Mesendoderm (in vitro differentiated cells): ENCODE measurements at regions not wholly inside any gene's neighbourhood (a gene's known extent, or its start where the extent isn't known, plus 50 kb on each side); places are given as distances from the start of the nearest gene placed in this dataset.

Experiments
- DNase-seq: peaks from one replicate; pipeline ENCODE4 v3.0.0; 2013
- H2AK5ac ChIP-seq: 2 replicates; pipeline ENCODE4 v1.6.1; 2013; ENCODE audit warnings: low read length, inconsistent platforms
- H2BK120ac ChIP-seq: 2 replicates; pipeline ENCODE4 v1.6.1; 2013; ENCODE audit warnings: low read depth, mild to moderate bottlenecking, low read length, moderate library complexity, mixed read lengths
- H2BK15ac ChIP-seq: replicated peaks from 2 replicates; pipeline ENCODE4 v1.6.1; 2013; ENCODE audit warnings: low read depth, mild to moderate bottlenecking, moderate library complexity
- H2BK5ac ChIP-seq: 2 replicates; pipeline ENCODE4 v1.6.1; 2013; ENCODE audit warnings: low read length, inconsistent platforms
- H3K18ac ChIP-seq: 2 replicates; pipeline ENCODE4 v1.6.1; 2013; ENCODE audit warnings: mild to moderate bottlenecking, low read length, mixed read lengths
- H3K23ac ChIP-seq: one replicate; pipeline ENCODE4 v1.6.1; 2013; ENCODE audit warnings: low read length
- H3K27ac ChIP-seq: 2 replicates; pipeline ENCODE4 v1.5.1; 2013; ENCODE audit warnings: low read depth, mild to moderate bottlenecking, inconsistent platforms, low read length, moderate library complexity
- H3K27me3 ChIP-seq: 2 replicates; pipeline ENCODE4 v1.6.1; 2013; ENCODE audit warnings: low read length, control low read depth, mild to moderate bottlenecking, inconsistent platforms; ENCODE audit not compliant: insufficient read depth, poor library complexity
- H3K36me3 ChIP-seq: 2 replicates; pipeline ENCODE4 v1.6.1; 2013; ENCODE audit warnings: low read length, inconsistent platforms; ENCODE audit not compliant: control insufficient read depth, insufficient read depth
- H3K4ac ChIP-seq: one replicate; pipeline ENCODE4 v1.6.1; 2013; ENCODE audit warnings: low read depth, mild to moderate bottlenecking, low read length, moderate library complexity
- H3K4me1 ChIP-seq: 2 replicates; pipeline ENCODE4 v1.6.1; 2013; ENCODE audit warnings: low read depth, low read length, inconsistent platforms; ENCODE audit not compliant: control insufficient read depth
- H3K4me2 ChIP-seq: 2 replicates; pipeline ENCODE4 v1.6.1; 2013; ENCODE audit warnings: low read length
- H3K4me3 ChIP-seq: 2 replicates; pipeline ENCODE4 v1.5.1; 2013; ENCODE audit warnings: mild to moderate bottlenecking, low read length
- H3K56ac ChIP-seq: one replicate; pipeline ENCODE4 v1.6.1; 2013; ENCODE audit warnings: low read length
- H3K79me1 ChIP-seq: 2 replicates; pipeline ENCODE4 v1.6.1; 2013; ENCODE audit warnings: low read length, inconsistent platforms
- H3K79me2 ChIP-seq: 2 replicates; pipeline ENCODE4 v1.6.1; 2013; ENCODE audit warnings: mild to moderate bottlenecking, low read length; ENCODE audit not compliant: control insufficient read depth, insufficient read depth
- H3K9ac ChIP-seq: 2 replicates; pipeline ENCODE4 v1.6.1; 2013; ENCODE audit warnings: low read length, inconsistent platforms
- H4K5ac ChIP-seq: one replicate; pipeline ENCODE4 v1.6.1; 2013; ENCODE audit warnings: low read length
- H4K8ac ChIP-seq: one replicate; pipeline ENCODE4 v1.6.1; 2013; ENCODE audit warnings: low read depth, mild to moderate bottlenecking, control low read depth, low read length, moderate library complexity
- WGBS: extraction: QIAGEN DNeasy Blood & Tissue Kit; methylation state at CpG from one replicate; pipeline ENCODE4 v1.1.7; 2013; ENCODE audit warnings: low lambda C conversion rate, missing lambda C conversion rate; ENCODE audit not compliant: insufficient coverage; ENCODE audit errors: extremely low coverage; 5-methylcytosine and 5-hydroxymethylcytosine counted together

DNA sequence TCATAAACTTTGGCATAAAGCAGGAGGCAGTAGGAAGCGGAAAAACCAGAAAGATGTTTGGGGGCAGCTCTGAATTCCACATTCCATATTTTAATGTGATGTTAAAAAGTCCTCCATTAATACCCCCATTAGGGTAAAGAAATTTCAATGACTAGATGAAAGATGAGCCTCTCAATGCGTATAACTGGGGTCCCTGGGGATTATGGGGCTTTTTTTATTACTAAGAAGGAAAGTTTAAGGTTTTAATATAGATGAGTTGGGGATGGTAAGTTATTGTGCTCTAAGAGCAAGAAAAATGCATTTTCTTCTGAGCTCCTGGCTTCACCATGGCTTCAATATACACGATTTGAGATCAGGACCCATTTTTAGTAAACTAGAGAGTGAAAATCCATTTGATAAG is 321.9 kb downstream of the CDK5RAP2 start:
- Histone ChIP-seq H3K4me3 (no peak overlapping the region), H3K27ac (no peak overlapping the region), H3K4ac (no peak overlapping the region), H2BK120ac (no peak overlapping the region), H3K4me2 (no peak overlapping the region), H2BK15ac (no peak overlapping the region), H3K36me3 (no peaks in the 10 kb centered on the region), H3K23ac (no peak overlapping the region), H4K5ac (no peak overlapping the region), H3K79me1 (no peaks in the 10 kb centered on the region), H2AK5ac (no peak overlapping the region), H3K18ac (no peak overlapping the region), H3K79me2 (no peaks in the 10 kb centered on the region), H3K56ac (no peak overlapping the region), H3K9ac (no peak overlapping the region), H2BK5ac (no peak overlapping the region), H3K27me3 (no peaks in the 10 kb centered on the region), H3K4me1 (no peaks in the 10 kb centered on the region), H4K8ac (no peak overlapping the region)
- no peak for DNase-seq
- WGBS = no CpG with 5 or more reads among the region's 3 CpGs

GRCh38 chr9:120257483-120257882 is 322.5 kb downstream of the CDK5RAP2 start:
- Histone ChIP-seq H3K27ac (no peak overlapping the region), H3K9ac (no peak overlapping the region), H3K27me3 (no peaks in the 10 kb centered on the region), H4K5ac (no peak overlapping the region), H4K8ac (no peak overlapping the region), H2BK5ac (no peak overlapping the region), H3K79me2 (no peaks in the 10 kb centered on the region), H3K23ac (no peak overlapping the region), H3K4me1 (no peaks in the 10 kb centered on the region), H2BK120ac (no peak overlapping the region), H3K4me3 (no peak overlapping the region), H3K79me1 (no peaks in the 10 kb centered on the region), H3K56ac (no peak overlapping the region), H2AK5ac (no peak overlapping the region), H2BK15ac (no peak overlapping the region), H3K36me3 (no peaks in the 10 kb centered on the region), H3K4ac (no peak overlapping the region), H3K18ac (no peak overlapping the region), H3K4me2 (no peak overlapping the region)
- DNase-seq = no peak
- WGBS = no CpG with 5 or more reads among the region's 6 CpGs

DNA sequence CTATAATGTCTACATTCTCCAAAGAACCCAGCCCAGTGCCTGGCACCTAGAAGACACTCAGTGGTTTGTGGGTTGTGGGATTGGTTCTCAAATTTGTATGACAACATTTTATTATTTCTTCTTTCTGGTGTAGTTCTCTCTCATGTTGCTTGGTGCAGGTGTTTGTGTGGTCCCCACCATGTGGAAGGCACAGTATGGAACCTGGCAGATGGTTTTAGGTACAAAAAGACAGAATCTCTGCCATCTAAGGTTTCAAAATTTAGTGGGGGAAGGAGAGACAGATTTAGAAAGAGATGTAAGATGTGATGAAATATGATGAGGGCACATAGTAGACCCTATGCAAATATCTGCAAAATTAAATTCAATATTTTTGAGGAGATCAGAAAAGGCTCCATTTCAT is 323.8 kb downstream of the CDK5RAP2 start:
- Histone ChIP-seq H3K79me1 (no peaks in the 10 kb centered on the region), H3K23ac (no peak overlapping the region), H3K36me3 (no peaks in the 10 kb centered on the region), H4K8ac (no peak overlapping the region), H2BK120ac (no peak overlapping the region), H2AK5ac (no peak overlapping the region), H3K79me2 (no peaks in the 10 kb centered on the region), H3K9ac (no peak overlapping the region), H2BK5ac (no peak overlapping the region), H2BK15ac (no peak overlapping the region), H3K18ac (no peak overlapping the region), H3K4ac (no peak overlapping the region), H3K4me2 (no peak overlapping the region), H4K5ac (no peak overlapping the region), H3K4me1 (no peaks in the 10 kb centered on the region), H3K27me3 (no peaks in the 10 kb centered on the region), H3K56ac (no peak overlapping the region), H3K27ac (no peak overlapping the region), H3K4me3 (no peak overlapping the region)
- DNase-seq = no peak

GRCh38 chr9:120252248-120252647 is 327.7 kb downstream of the CDK5RAP2 start:
- Histone ChIP-seq H3K4me2 (no peak overlapping the region), H3K23ac (no peak overlapping the region), H3K27me3 (no peaks in the 10 kb centered on the region), H3K4ac (no peak overlapping the region), H3K56ac (no peak overlapping the region), H3K4me3 (no peak overlapping the region), H3K9ac (no peak overlapping the region), H3K36me3 (no peaks in the 10 kb centered on the region), H2BK120ac (no peak overlapping the region), H3K18ac (no peak overlapping the region), H2BK15ac (no peak overlapping the region), H3K27ac (no peak overlapping the region), H4K5ac (no peak overlapping the region), H3K79me1 (no peaks in the 10 kb centered on the region), H2AK5ac (no peak overlapping the region), H3K4me1 (no peaks in the 10 kb centered on the region), H3K79me2 (no peaks in the 10 kb centered on the region), H4K8ac (no peak overlapping the region), H2BK5ac (no peak overlapping the region)
- no peak for DNase-seq
- WGBS = no CpG with 5 or more reads among the region's 2 CpGs

GRCh38 chr9:120242116-120242811 is 337.7 kb downstream of the CDK5RAP2 start:
- H3K4ac ChIP-seq = no peak overlapping the region
- no peak overlapping the region for H4K8ac ChIP-seq
- no peaks in the 10 kb centered on the region for H3K4me1 ChIP-seq
- H4K5ac ChIP-seq = no peak overlapping the region
- no peak overlapping the region for H3K4me3 ChIP-seq
- H2BK5ac ChIP-seq = no peak overlapping the region
- no peaks in the 10 kb centered on the region for H3K36me3 ChIP-seq
- no peak overlapping the region for H3K56ac ChIP-seq
- H3K18ac ChIP-seq = no peak overlapping the region
- H3K27me3 ChIP-seq = no peaks in the 10 kb centered on the region
- no peak overlapping the region for H3K23ac ChIP-seq
- no peak overlapping the region for H2BK120ac ChIP-seq
- H3K27ac ChIP-seq = no peak overlapping the region
- no peak for DNase-seq
- no peak overlapping the region for H3K4me2 ChIP-seq
- no CpG with 5 or more reads among the region's 21 CpGs for WGBS
- no peaks in the 10 kb centered on the region for H3K79me1 ChIP-seq
- H2BK15ac ChIP-seq = no peak overlapping the region
- H2AK5ac ChIP-seq = no peak overlapping the region
- no peak overlapping the region for H3K9ac ChIP-seq
- H3K79me2 ChIP-seq = no peaks in the 10 kb centered on the region

- Histone ChIP-seq H3K9ac (no peak overlapping the region), H3K36me3 (no peaks in the 10 kb centered on the region), H3K18ac (no peak overlapping the region), H3K79me2 (no peaks in the 10 kb centered on the region), H3K79me1 (no peaks in the 10 kb centered on the region), H3K56ac (no peak overlapping the region), H3K23ac (no peak overlapping the region), H3K4me2 (no peak overlapping the region), H3K4me3 (no peak overlapping the region), H3K4ac (no peak overlapping the region), H3K4me1 (no peaks in the 10 kb centered on the region), H4K8ac (no peak overlapping the region), H2BK120ac (no peak overlapping the region), H4K5ac (no peak overlapping the region), H2BK5ac (no peak overlapping the region), H2AK5ac (no peak overlapping the region), H3K27me3 (no peaks in the 10 kb centered on the region), H3K27ac (no peak overlapping the region), H2BK15ac (no peak overlapping the region)
- DNase-seq = peak; percentile 19
- no CpG with 5 or more reads among the region's 1 CpG for WGBS
These were observed 343.4 kb downstream of the CDK5RAP2 start for GRCh38 chr9:120236596-120236995.
